Esophagus squamous epithelium (tissue), 5 donors: ENCODE measurements at regions not wholly inside any gene's neighbourhood (a gene's known extent, or its start where the extent isn't known, plus 50 kb on each side); places are given as distances from the start of the nearest gene placed in this dataset.
A peak's percentile ranks its signal among the peaks of the same experiment; 100 is the strongest.

Experiments
- DNase-seq: peaks from one replicate; lab custom pipeline; 2025; lab: John Stamatoyannopoulos, UW
- H3K27ac ChIP-seq, 4 donors: fragments of 200-600 bp; sonication (generic); one replicate each; pipeline ENCODE4 v1.5.1; 2016 to 2019; ENCODE audit warnings: mild to moderate bottlenecking in 1 of 4
- H3K27me3 ChIP-seq, 4 donors: fragments of 200-600 bp; sonication (generic); 1 replicate in 3 of 4; 2 replicates in 1 of 4; pipeline versions ENCODE4 v1.5.1 to v1.6.0; 2017 to 2021; ENCODE audit warnings: antibody characterized with exemption in 1 of 4
- H3K36me3 ChIP-seq, 3 donors: fragments of 200-600 bp; sonication (generic); one replicate each; pipeline ENCODE4 v1.5.1; 2016 to 2019
- H3K4me1 ChIP-seq, 3 donors: fragments of 200-600 bp; sonication (generic); one replicate each; pipeline ENCODE4 v1.5.1; 2017 to 2019
- H3K4me3 ChIP-seq, 4 donors: fragments of 200-600 bp; sonication (generic); 1 replicate in 3 of 4; 2 replicates in 1 of 4; pipeline ENCODE4 v1.5.1; 2016 to 2019; ENCODE audit warnings: mild to moderate bottlenecking in 2 of 4, moderate library complexity in 1 of 4
- H3K9me3 ChIP-seq, 3 donors: fragments of 200-600 bp; sonication (generic); one replicate each; pipeline ENCODE4 v1.5.1; 2016 to 2019
- POLR2A ChIP-seq, 4 donors: fragments of 450-650 bp; IDR thresholded peaks; one replicate each; pipeline ENCODE4 v1.6.1; 2017; ENCODE audit warnings: antibody characterized with exemption in 4 of 4, mild to moderate bottlenecking in 4 of 4, moderate library complexity in 3 of 4
- WGBS, 2 donors: methylation state at CpG; one replicate each; pipeline ENCODE4 v1.1.5; 2018; 5-methylcytosine and 5-hydroxymethylcytosine counted together
- intact Hi-C: fragments of 100-400 bp; cut with DNase I; formaldehyde crosslinking; loops from one replicate; pipeline ENCODE4 v1.15.0; 2022
- TF ChIP-seq, protein P1 (sequence below), 6 experiments: fragments of 450-650 bp in 4 of 6; fragments of 200-600 bp in 2 of 6; sonication (generic) in 2 of 6; IDR thresholded peaks; one replicate each; pipeline ENCODE4 v1.5.1; 2016 to 2019; ENCODE audit warnings: antibody characterized with exemption in 6 of 6, mild to moderate bottlenecking in 4 of 6, moderate library complexity in 4 of 6
- donor health status: DM: yes; HTN: yes; CAD: no.

DNA sequence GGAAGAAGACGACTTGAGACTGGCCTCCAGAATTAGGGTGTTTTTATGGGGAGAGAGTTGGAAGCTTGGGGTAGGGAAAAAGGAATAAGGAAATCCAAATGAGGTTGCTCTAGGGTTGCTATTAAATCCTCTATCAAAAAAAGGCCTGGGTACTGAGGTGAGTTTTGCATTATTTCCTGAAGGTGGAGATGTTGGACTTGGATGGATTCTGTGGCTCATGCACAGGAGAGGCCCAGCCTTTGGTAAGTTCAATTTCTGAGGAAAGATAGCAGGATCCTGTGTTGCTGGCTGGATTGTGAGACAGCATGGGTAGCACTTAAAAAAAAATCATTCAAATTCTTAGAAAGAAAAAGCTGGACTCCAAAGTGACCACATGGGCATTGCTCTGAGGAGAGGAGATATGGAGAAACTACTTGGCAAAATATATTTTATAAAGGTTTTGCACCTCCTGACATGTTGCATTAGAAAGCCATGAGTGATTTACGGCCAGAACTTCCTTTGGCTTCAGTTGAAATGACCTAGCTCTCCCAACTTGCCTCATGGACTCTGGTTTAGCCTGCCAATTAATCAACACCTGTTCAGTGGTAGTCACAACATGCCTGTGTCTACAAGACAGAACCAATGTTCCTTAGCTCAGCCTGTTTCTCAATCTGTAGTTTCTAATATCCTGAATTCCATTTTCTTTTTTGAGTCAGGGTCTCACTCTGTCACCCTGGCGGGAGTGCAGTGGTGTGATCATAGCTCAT lies 152.1 kb upstream of the RALGAPA2 start:
- Histone ChIP-seq H3K4me1 (no peaks in the 10 kb centered on the region), H3K36me3 (no peaks in the 10 kb centered on the region), H3K27me3 (peaks cover 0 to 16% (median 0%) of the 10 kb centered on the region in 4 donors), H3K4me3 (no peak overlapping the region), H3K27ac (no peak overlapping the region), H3K9me3 (no peaks in the 10 kb centered on the region)
- TF ChIP-seq POLR2A (IDR thresholded peaks at IDR 0.05): no peak
- TF ChIP-seq, protein P1, sequence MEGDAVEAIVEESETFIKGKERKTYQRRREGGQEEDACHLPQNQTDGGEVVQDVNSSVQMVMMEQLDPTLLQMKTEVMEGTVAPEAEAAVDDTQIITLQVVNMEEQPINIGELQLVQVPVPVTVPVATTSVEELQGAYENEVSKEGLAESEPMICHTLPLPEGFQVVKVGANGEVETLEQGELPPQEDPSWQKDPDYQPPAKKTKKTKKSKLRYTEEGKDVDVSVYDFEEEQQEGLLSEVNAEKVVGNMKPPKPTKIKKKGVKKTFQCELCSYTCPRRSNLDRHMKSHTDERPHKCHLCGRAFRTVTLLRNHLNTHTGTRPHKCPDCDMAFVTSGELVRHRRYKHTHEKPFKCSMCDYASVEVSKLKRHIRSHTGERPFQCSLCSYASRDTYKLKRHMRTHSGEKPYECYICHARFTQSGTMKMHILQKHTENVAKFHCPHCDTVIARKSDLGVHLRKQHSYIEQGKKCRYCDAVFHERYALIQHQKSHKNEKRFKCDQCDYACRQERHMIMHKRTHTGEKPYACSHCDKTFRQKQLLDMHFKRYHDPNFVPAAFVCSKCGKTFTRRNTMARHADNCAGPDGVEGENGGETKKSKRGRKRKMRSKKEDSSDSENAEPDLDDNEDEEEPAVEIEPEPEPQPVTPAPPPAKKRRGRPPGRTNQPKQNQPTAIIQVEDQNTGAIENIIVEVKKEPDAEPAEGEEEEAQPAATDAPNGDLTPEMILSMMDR (IDR thresholded peaks at IDR 0.05): peak in 1 of 6 experiments; percentile 24
- WGBS, 2 donors: 55 to 60% methylated on average over 3 of the region's 3 CpGs
- intact Hi-C loops: loop anchor here (10.0 kb wide), 1 partner anchor 370 kb away; no protein-coding TSS in a partner anchor
- DNase-seq: no peak

DNA sequence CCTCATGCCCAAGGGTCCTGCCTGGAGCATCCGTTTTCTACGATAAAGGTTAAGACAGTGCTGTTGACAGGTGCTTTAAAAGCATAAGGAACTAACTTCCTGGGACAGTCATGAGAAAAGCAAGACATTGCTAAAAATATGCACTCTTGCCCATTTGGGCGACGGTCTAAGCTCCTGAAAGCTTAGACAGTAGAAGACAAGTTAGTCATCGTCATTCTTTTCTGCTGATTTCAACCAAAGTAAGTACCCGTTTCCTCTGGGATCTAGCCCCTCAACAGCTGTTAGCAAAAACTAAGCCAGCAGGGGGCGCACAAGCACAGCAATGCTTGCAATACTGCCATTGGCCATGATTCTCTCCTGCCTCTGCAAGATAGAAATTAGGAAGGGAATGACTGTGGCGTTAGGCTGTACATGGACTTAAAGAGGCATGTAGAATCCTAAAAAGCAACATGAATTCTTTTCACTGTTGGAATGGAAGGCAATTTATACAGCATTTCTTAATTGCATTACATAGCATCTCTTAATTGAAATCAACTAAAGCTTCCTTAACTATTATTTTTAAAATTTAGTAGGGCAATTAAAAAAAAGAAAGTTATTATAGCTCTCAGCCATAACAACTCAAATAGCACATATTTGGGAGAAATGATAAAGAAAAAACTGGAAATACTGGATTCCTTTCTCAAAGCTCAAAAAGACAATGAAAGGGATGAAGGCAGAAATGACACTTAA lies 147.8 kb upstream of the RALGAPA2 start:
- Histone ChIP-seq H3K36me3 (no peaks in the 10 kb centered on the region), H3K4me3 (no peak overlapping the region), H3K27ac (no peak overlapping the region), H3K4me1 (no peaks in the 10 kb centered on the region), H3K27me3 (peaks cover 0 to 37% (median 0%) of the 10 kb centered on the region in 4 donors), H3K9me3 (no peaks in the 10 kb centered on the region)
- no peak for DNase-seq
- 19 to 31% methylated on average over 4 to 8 of the region's 8 CpGs for WGBS, 2 donors
- intact Hi-C loops: loop anchor here (10.0 kb wide), 1 partner anchor 375 kb away; no protein-coding TSS in a partner anchor
- no peak for TF ChIP-seq POLR2A (IDR thresholded peaks at IDR 0.05)
- TF ChIP-seq, protein P1 (IDR thresholded peaks at IDR 0.05): peak; percentile 75 to 91 (median 86)

DNA sequence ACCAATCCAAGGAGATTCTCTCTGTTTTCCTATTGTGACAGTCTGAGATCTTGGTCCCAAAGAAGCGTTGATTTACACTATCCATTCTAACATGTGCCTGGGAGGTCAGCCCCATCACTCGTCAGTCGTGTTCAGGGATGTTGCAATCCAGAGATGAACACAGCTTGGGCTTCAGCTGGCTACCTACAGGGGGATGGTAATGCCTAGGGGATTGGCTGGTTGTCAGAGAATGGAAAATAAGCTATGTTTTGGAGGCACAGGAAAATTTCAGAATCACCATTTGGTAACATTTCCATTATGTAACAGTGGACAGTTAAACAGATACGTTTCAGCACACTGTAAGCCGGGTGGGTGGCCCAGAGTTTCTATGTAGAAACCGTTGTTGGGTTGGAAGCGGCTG lies 147.1 kb upstream of the RALGAPA2 start:
- Histone ChIP-seq H3K9me3 (no peaks in the 10 kb centered on the region), H3K4me1 (no peaks in the 10 kb centered on the region), H3K4me3 (no peak overlapping the region), H3K27ac (no peak overlapping the region), H3K27me3 (peaks cover 0 to 38% (median 0%) of the 10 kb centered on the region in 4 donors), H3K36me3 (no peaks in the 10 kb centered on the region)
- TF ChIP-seq, protein P1 (IDR thresholded peaks at IDR 0.05): no peak
- no peak for TF ChIP-seq POLR2A (IDR thresholded peaks at IDR 0.05)
- no peak for DNase-seq
- intact Hi-C loops: loop anchor here (2.0 kb wide), 1 partner anchor 645 kb away; no protein-coding TSS in a partner anchor
- 59 to 63% methylated on average over 5 to 7 of the region's 7 CpGs for WGBS, 2 donors

DNA sequence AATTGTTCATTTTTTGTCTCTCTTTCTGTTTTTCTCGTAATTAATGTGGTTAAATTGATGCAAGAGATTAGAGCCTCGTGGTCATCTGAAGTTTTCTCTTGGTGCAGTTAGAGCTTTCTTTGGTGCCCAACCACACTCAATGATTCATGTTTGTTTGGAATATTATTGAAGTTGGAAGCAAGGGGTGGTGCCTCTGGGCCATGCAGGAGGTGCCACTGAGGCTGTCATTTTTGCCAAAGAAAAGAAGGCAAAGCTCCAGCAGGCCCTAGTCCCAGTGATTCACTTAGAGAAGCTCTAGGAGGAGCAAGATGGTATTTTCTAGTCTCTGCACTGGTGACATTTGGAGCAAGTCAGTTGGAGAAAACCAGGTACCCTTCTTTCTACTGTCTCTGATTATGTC lies 144.5 kb upstream of the RALGAPA2 start:
- Histone ChIP-seq H3K27me3 (peaks cover 0 to 50% (median 0%) of the 10 kb centered on the region in 4 donors), H3K27ac (no peak overlapping the region), H3K4me1 (no peaks in the 10 kb centered on the region), H3K4me3 (no peak overlapping the region), H3K9me3 (no peaks in the 10 kb centered on the region), H3K36me3 (no peaks in the 10 kb centered on the region)
- intact Hi-C loops: no loop called here
- TF ChIP-seq, protein P1 (IDR thresholded peaks at IDR 0.05): no peak
- no peak for TF ChIP-seq POLR2A (IDR thresholded peaks at IDR 0.05)
- DNase-seq: no peak
- 36 to 50% methylated on average over 2 of the region's 2 CpGs for WGBS, 2 donors

DNA sequence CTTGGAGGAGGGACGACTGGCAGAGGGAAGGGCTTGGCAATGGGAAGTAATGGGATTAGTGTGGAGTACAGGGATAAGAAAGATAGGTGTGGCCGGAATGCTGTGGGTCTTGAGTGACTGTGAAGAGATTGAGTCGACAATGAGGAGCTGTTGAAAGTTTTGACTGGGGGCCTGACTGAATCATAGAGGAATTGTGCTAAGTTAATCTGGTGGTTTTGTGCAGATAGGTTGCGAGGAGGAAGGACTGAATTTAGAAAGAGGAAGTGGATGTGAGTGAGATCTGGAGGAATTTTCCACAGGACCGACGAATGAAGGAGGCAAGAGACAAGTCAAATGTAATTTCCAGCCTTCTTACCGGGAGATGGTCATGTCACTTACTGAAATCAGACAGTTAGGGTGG lies 143.9 kb upstream of the RALGAPA2 start:
- no peaks in the 10 kb centered on the region for H3K4me1 ChIP-seq
- DNase-seq: no peak
- no peaks in the 10 kb centered on the region for H3K9me3 ChIP-seq
- H3K27me3 ChIP-seq: peaks cover 0 to 44% (median 0%) of the 10 kb centered on the region in 4 donors
- intact Hi-C loops: no loop called here
- TF ChIP-seq, protein P1 (IDR thresholded peaks at IDR 0.05): no peak
- no peak for TF ChIP-seq POLR2A (IDR thresholded peaks at IDR 0.05)
- WGBS, 2 donors: 35 to 45% methylated on average over 7 of the region's 7 CpGs
- H3K36me3 ChIP-seq: no peaks in the 10 kb centered on the region
- no peak overlapping the region for H3K27ac ChIP-seq
- no peak overlapping the region for H3K4me3 ChIP-seq
